ENCODE measurements at regions not wholly inside any gene's neighbourhood (a gene's known extent, or its start where the extent isn't known, plus 50 kb on each side); places are given as distances from the start of the nearest gene placed in this dataset.
"Not testable (repeated sequence)": the region's sequence is repeated elsewhere in the genome, so short reads cannot be mapped to it uniquely, and the experiment has no call there.

GRCh38 chr1:101116006-101116405, 90.4 kb upstream of the DPH5 start:
- Histone ChIP-seq H3K9me3 (ENCODE audit: insufficient read depth, low read length, severe bottlenecking) (no peaks in the 10 kb centered on the region), H3K27ac (ENCODE audit: low read length) (no peak overlapping the region), H2AFZ (ENCODE audit: low read depth, low read length) (no peak overlapping the region), H3K36me3 (ENCODE audit: insufficient read depth, low read length) (no peaks in the 10 kb centered on the region), H3K79me2 (ENCODE audit: insufficient read depth, low read length) (no peaks in the 10 kb centered on the region), H3K4me3 (ENCODE audit: low read depth in 1 of 2, low read length in 2 of 2) (no peak overlapping the region), H3K4me1 (ENCODE audit: insufficient read depth, low read length) (peaks cover 23% of the 10 kb centered on the region), H3K27me3 (ENCODE audit: insufficient read depth, low read length, poor library complexity) (no peaks in the 10 kb centered on the region), H4K20me1 (ENCODE audit: insufficient read depth, low read length) (no peaks in the 10 kb centered on the region), H3K9ac (ENCODE audit: low read depth, low read length) (no peak overlapping the region), H3K4me2 (ENCODE audit: insufficient read depth, low read length) (no peak overlapping the region)
- no peak for ATAC-seq (ENCODE audit: insufficient read depth, low read depth)
- TF ChIP-seq EZH2 (IDR thresholded peaks at IDR 0.05; ENCODE audit: borderline replicate concordance, low read depth, low read length, severe bottlenecking) = no peak
- TF ChIP-seq, protein P1, sequence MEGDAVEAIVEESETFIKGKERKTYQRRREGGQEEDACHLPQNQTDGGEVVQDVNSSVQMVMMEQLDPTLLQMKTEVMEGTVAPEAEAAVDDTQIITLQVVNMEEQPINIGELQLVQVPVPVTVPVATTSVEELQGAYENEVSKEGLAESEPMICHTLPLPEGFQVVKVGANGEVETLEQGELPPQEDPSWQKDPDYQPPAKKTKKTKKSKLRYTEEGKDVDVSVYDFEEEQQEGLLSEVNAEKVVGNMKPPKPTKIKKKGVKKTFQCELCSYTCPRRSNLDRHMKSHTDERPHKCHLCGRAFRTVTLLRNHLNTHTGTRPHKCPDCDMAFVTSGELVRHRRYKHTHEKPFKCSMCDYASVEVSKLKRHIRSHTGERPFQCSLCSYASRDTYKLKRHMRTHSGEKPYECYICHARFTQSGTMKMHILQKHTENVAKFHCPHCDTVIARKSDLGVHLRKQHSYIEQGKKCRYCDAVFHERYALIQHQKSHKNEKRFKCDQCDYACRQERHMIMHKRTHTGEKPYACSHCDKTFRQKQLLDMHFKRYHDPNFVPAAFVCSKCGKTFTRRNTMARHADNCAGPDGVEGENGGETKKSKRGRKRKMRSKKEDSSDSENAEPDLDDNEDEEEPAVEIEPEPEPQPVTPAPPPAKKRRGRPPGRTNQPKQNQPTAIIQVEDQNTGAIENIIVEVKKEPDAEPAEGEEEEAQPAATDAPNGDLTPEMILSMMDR (IDR thresholded peaks at IDR 0.05; ENCODE audit: borderline replicate concordance, extremely low read depth, low read length, poor library complexity, severe bottlenecking) = no peak
- no peak for DNase-seq

GRCh38 chr1:101115112-101115511, 89.5 kb upstream of the DPH5 start:
- Histone ChIP-seq H4K20me1 (ENCODE audit: insufficient read depth, low read length) (no peaks in the 10 kb centered on the region), H3K27me3 (ENCODE audit: insufficient read depth, low read length, poor library complexity) (no peaks in the 10 kb centered on the region)
- ATAC-seq (ENCODE audit: insufficient read depth, low read depth) = no peak

GRCh38 chr1:101114128-101114527, 88.5 kb upstream of the DPH5 start:
- H3K9me3 ChIP-seq (ENCODE audit: insufficient read depth, low read length, severe bottlenecking); DNase-seq; ATAC-seq (ENCODE audit: insufficient read depth, low read depth); H3K36me3 ChIP-seq (ENCODE audit: insufficient read depth, low read length); H3K79me2 ChIP-seq (ENCODE audit: insufficient read depth, low read length); H3K27me3 ChIP-seq (ENCODE audit: insufficient read depth, low read length, poor library complexity); H3K4me3 ChIP-seq (ENCODE audit: low read depth in 1 of 2, low read length in 2 of 2); H2AFZ ChIP-seq (ENCODE audit: low read depth, low read length); H4K20me1 ChIP-seq (ENCODE audit: insufficient read depth, low read length); H3K9ac ChIP-seq (ENCODE audit: low read depth, low read length); H3K27ac ChIP-seq (ENCODE audit: low read length); H3K4me2 ChIP-seq (ENCODE audit: insufficient read depth, low read length): not testable (repeated sequence)
- peaks cover 25% of the 10 kb centered on the region for H3K4me1 ChIP-seq (ENCODE audit: insufficient read depth, low read length)

More at GRCh38 chr1:101115112-101115511, 89.5 kb upstream of the DPH5 start:
- H2AFZ ChIP-seq (ENCODE audit: low read depth, low read length) = no peak overlapping the region
- no peak overlapping the region for H3K27ac ChIP-seq (ENCODE audit: low read length)
- H3K9me3 ChIP-seq (ENCODE audit: insufficient read depth, low read length, severe bottlenecking) = no peaks in the 10 kb centered on the region
- no peak overlapping the region for H3K4me2 ChIP-seq (ENCODE audit: insufficient read depth, low read length)
- no peak for DNase-seq
- H3K79me2 ChIP-seq (ENCODE audit: insufficient read depth, low read length) = no peaks in the 10 kb centered on the region
- no peak overlapping the region for H3K4me3 ChIP-seq (ENCODE audit: low read depth in 1 of 2, low read length in 2 of 2)
- no peaks in the 10 kb centered on the region for H3K36me3 ChIP-seq (ENCODE audit: insufficient read depth, low read length)
- peaks cover 25% of the 10 kb centered on the region for H3K4me1 ChIP-seq (ENCODE audit: insufficient read depth, low read length)
- H3K9ac ChIP-seq (ENCODE audit: low read depth, low read length) = no peak overlapping the region
- TF ChIP-seq, protein P1 (IDR thresholded peaks at IDR 0.05; ENCODE audit: borderline replicate concordance, extremely low read depth, low read length, poor library complexity, severe bottlenecking) = no peak
- TF ChIP-seq EZH2 (IDR thresholded peaks at IDR 0.05; ENCODE audit: borderline replicate concordance, low read depth, low read length, severe bottlenecking) = no peak

DNA sequence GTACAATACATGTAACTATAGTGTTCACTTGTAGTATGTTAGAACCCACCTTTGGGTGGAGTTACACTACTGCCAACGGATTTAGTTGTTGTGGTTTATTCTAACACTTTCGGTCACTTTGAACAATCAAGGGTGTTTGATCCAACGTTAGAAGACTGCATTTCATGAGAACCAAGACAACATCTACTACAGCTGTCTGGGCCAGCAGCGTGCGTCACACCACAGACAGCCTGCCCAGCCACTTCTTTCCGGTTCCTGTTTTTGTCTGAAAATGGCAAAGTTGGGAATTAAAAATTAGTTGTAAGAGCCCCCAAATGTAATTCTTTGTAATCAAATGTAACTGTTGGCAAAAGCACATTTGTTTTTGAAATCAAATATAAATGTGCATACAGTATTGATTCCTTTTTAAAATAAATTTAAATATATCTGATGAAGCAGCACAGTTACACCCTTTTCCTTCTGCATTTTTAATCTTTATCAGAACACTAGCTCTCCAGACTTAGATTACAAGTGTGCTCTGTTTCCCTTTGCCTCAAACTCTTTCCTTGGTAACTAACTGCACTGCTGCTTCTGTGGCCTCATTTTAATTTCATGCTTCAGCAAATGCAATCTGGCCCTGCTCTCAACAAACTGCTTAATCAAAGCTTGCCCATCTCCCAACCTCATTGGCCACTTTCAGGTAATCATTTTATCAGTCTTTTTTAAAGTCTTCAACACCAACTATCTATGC, 86.6 kb upstream of the DPH5 start:
- Histone ChIP-seq H3K4me1 (ENCODE audit: insufficient read depth, low read length) (peaks cover 25% of the 10 kb centered on the region), H3K27ac (ENCODE audit: low read length) (peak overlapping the region; percentile 91), H3K9me3 (ENCODE audit: insufficient read depth, low read length, severe bottlenecking) (no peaks in the 10 kb centered on the region), H3K27me3 (ENCODE audit: insufficient read depth, low read length, poor library complexity) (no peaks in the 10 kb centered on the region), H3K9ac (ENCODE audit: low read depth, low read length) (peak overlapping the region; percentile 44), H2AFZ (ENCODE audit: low read depth, low read length) (peak overlapping the region; percentile 53), H4K20me1 (ENCODE audit: insufficient read depth, low read length) (no peaks in the 10 kb centered on the region), H3K36me3 (ENCODE audit: insufficient read depth, low read length) (no peaks in the 10 kb centered on the region), H3K4me2 (ENCODE audit: insufficient read depth, low read length) (peak overlapping the region; percentile 55), H3K79me2 (ENCODE audit: insufficient read depth, low read length) (no peaks in the 10 kb centered on the region), H3K4me3 (ENCODE audit: low read depth in 1 of 2, low read length in 2 of 2) (peak overlapping the region in 1 of 2 experiments; percentile 20; a peak in 2 of 4 replicates)
- DNase-seq (peak; percentile 86), ATAC-seq (ENCODE audit: insufficient read depth, low read depth) (peak; percentile 99)
- TF ChIP-seq, protein P1 (IDR thresholded peaks at IDR 0.05; ENCODE audit: borderline replicate concordance, extremely low read depth, low read length, poor library complexity, severe bottlenecking) = peak; percentile 34
- TF ChIP-seq EZH2 (IDR thresholded peaks at IDR 0.05; ENCODE audit: borderline replicate concordance, low read depth, low read length, severe bottlenecking) = no peak

Data from DND-41 (cell line).